Fibroblast of mammary gland (primary cell): ENCODE measurements at regions not wholly inside any gene's neighbourhood (a gene's known extent, or its start where the extent isn't known, plus 50 kb on each side); places are given as distances from the start of the nearest gene placed in this dataset.
"Not testable (repeated sequence)": the region's sequence is repeated elsewhere in the genome, so short reads cannot be mapped to it uniquely, and the experiment has no call there.

ENCODE experiments used
- DNase-seq: peaks from one replicate; pipeline ENCODE4 v3.0.0-alpha.2; 2010; ENCODE audit warnings: low read depth
- H3K4me3 ChIP-seq: 2 replicates; pipeline ENCODE4 v1.5.1; 2011; ENCODE audit warnings: low read depth, mild to moderate bottlenecking, low read length, moderate library complexity; ENCODE audit not compliant: control insufficient read depth
- CTCF ChIP-seq: conservative IDR thresholded peaks from 2 replicates; pipeline ENCODE4 v1.5.1; 2011; ENCODE audit warnings: low read depth, low read length, inconsistent platforms; ENCODE audit not compliant: control insufficient read depth, insufficient read depth

DNA sequence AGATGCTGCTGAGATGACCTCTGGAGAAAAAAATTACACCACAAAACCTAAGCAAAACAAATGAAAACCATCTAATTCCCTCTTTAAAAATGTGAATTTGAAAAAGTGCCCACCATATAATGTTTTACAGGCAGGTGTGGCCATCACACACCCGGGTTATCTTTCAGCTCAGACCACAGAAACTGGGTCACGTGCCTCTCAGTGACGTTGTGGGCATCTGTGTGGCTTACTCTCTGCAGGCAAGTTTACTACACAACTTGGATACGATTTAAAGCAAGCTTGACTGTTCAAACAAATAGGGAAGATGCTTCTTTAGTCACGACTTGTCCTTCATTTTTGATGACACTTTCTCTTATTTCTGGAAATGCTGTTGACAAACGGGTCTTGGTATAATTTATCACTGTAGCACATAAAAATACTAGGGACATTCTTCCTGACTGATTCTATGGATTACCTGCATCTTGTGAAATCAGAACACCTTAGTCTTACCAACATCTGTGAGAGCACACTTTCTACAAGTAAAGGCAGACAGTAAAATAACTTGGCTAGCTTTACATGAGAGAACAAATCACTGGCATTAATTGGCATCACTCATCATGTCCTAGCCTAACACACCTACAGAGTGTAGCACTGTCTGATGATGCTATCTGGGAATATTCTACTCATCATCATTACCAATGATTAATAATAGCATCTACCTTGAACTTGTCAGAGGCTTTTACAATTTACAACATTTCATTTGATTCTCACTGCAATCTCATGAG is 89.3 kb upstream of the EDEM3 start:
- no peak for DNase-seq
- TF ChIP-seq CTCF: no peak
- H3K4me3 ChIP-seq: no peak overlapping the region

DNA sequence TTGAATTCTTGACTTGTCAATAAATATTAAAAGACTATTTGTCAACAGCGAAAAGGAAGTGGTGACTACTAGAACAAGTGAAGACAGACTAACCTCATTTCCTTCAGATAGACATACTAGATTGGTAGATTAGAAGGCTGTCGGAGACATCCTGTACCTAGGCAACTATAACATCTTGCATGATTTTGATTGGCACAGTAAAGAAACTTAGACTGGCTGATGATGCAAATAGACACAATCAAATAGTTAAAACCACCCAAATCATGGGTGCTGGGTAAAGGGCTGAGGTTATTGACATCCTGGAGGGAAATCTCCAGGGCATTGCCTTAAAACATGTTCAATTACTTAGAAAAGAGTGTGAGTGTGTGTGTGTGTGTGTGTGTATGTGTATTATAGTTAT is 85.9 kb upstream of the EDEM3 start:
- no peak overlapping the region for H3K4me3 ChIP-seq
- no peak for DNase-seq
- TF ChIP-seq CTCF: no peak

GRCh38 chr1:184838504-184838951 is 83.9 kb upstream of the EDEM3 start:
- DNase-seq: peak; percentile 99
- no peak overlapping the region for H3K4me3 ChIP-seq
- TF ChIP-seq CTCF: no peak

GRCh38 chr1:184836934-184837895 is 82.6 kb upstream of the EDEM3 start:
- DNase-seq: no peak
- no peak for TF ChIP-seq CTCF
- H3K4me3 ChIP-seq: no peak overlapping the region

GRCh38 chr1:184836141-184836540 is 81.5 kb upstream of the EDEM3 start:
- DNase-seq: peak; percentile 55
- no peak for TF ChIP-seq CTCF
- no peak overlapping the region for H3K4me3 ChIP-seq

GRCh38 chr1:184833994-184834393 is 79.3 kb upstream of the EDEM3 start:
- not testable (repeated sequence) for DNase-seq, H3K4me3 ChIP-seq

- no peak for TF ChIP-seq CTCF
- DNase-seq: no peak
- no peak overlapping the region for H3K4me3 ChIP-seq
These were observed 77.9 kb upstream of the EDEM3 start for GRCh38 chr1:184832517-184832916.

- not testable (repeated sequence) for DNase-seq, H3K4me3 ChIP-seq
These were observed 74.8 kb upstream of the EDEM3 start for GRCh38 chr1:184829496-184829895.
